H1 (cell line): ENCODE measurements at regions not wholly inside any gene's neighbourhood (a gene's known extent, or its start where the extent isn't known, plus 50 kb on each side); places are given as distances from the start of the nearest gene placed in this dataset.

Source experiments
- CTCF ChIA-PET: fragments of 300-600 bp; sonication (Branson Sonifier 250); formaldehyde crosslinking; loops from one replicate; lab custom pipeline; 2021; ENCODE audit not compliant: partially characterized antibody; lab: Charles Lee
- POLR2A ChIA-PET: fragments of 300-600 bp; sonication (Branson Sonifier 250); formaldehyde crosslinking; loops from one replicate; lab custom pipeline; 2021; ENCODE audit warnings: inconsistent platforms; ENCODE audit not compliant: partially characterized antibody; lab: Charles Lee
- DNase-seq, 2 experiments: peaks; one replicate each; pipeline versions ENCODE4 v3.0.0 to v3.0.0-alpha.2; 2010 to 2022; ENCODE audit warnings: low spot score in 2 of 2, low read depth in 1 of 2, mixed read lengths in 1 of 2
- FAIRE-seq: peaks from 2 replicates; lab custom pipeline; 2011; peaks lifted over from hg19 to GRCh38; lab: Jason Lieb, UNC
- H2AFZ ChIP-seq: 2 replicates; pipeline ENCODE4 v1.8.1; 2012; ENCODE audit warnings: low read length, inconsistent platforms
- H2AK5ac ChIP-seq: 2 replicates; pipeline ENCODE4 v1.6.1; 2013; ENCODE audit warnings: low read depth, low read length
- H2BK120ac ChIP-seq: replicated peaks from 2 replicates; pipeline ENCODE3; 2013; ENCODE audit warnings: low read depth, low read length, inconsistent platforms
- H2BK12ac ChIP-seq: 2 replicates; pipeline ENCODE4 v1.6.1; 2013; ENCODE audit warnings: low read depth, low read length
- H2BK15ac ChIP-seq: 2 replicates; pipeline ENCODE4 v1.6.1; 2013; ENCODE audit warnings: low read length
- H2BK20ac ChIP-seq: 2 replicates; pipeline ENCODE4 v1.6.1; 2013; ENCODE audit warnings: low read length
- H2BK5ac ChIP-seq: 2 replicates; pipeline ENCODE4 v1.6.1; 2013; ENCODE audit warnings: low read depth, low read length
- H3K14ac ChIP-seq: 2 replicates; pipeline ENCODE4 v1.6.1; 2013; ENCODE audit warnings: inconsistent platforms; ENCODE audit not compliant: insufficient read length
- H3K18ac ChIP-seq: 2 replicates; pipeline ENCODE4 v1.6.1; 2013; ENCODE audit warnings: low read length; ENCODE audit errors: extremely low read depth
- H3K23ac ChIP-seq: 2 replicates; pipeline ENCODE4 v1.6.1; 2013; ENCODE audit warnings: inconsistent platforms; ENCODE audit not compliant: insufficient read length
- H3K23me2 ChIP-seq: 2 replicates; pipeline ENCODE4 v1.6.1; 2013; ENCODE audit warnings: low read depth, low read length
- H3K27ac ChIP-seq: 2 replicates; pipeline ENCODE4 v1.6.1; 2011; ENCODE audit warnings: low read depth, low read length, inconsistent platforms
- H3K27me3 ChIP-seq, 4 experiments: replicated peaks in 1 of 4; 1 replicate in 1 of 4; 2 replicates in 3 of 4; pipeline versions ENCODE4 v1.6.1 to v1.8.1; 2011 to 2013; ENCODE audit warnings: low read length in 3 of 4, mild to moderate bottlenecking in 3 of 4, inconsistent platforms in 2 of 4, mixed read lengths in 2 of 4, moderate library complexity in 1 of 4; ENCODE audit not compliant: control insufficient read depth in 3 of 4, insufficient read depth in 3 of 4; ENCODE audit errors: extremely low read depth in 1 of 4
- H3K36me3 ChIP-seq, 4 experiments: 2 replicates each; pipeline versions ENCODE4 v1.6.1 to v1.8.1; 2011 to 2013; ENCODE audit warnings: mild to moderate bottlenecking in 4 of 4, low read length in 3 of 4, moderate library complexity in 2 of 4, control low read depth in 1 of 4, inconsistent platforms in 1 of 4; ENCODE audit not compliant: insufficient read depth in 4 of 4, control insufficient read depth in 2 of 4
- H3K4ac ChIP-seq: replicated peaks from 2 replicates; pipeline ENCODE3; 2013; ENCODE audit warnings: low read length, low read depth, mixed read lengths, inconsistent platforms; ENCODE audit not compliant: insufficient read length
- H3K4me1 ChIP-seq, 4 experiments: replicated peaks in 1 of 4; 1 replicate in 1 of 4; 2 replicates in 3 of 4; pipeline versions ENCODE4 v1.6.1 to v1.8.1; 2011 to 2013; ENCODE audit warnings: low read length in 3 of 4, inconsistent platforms in 2 of 4, mixed read lengths in 1 of 4; ENCODE audit not compliant: insufficient read depth in 4 of 4, control insufficient read depth in 3 of 4
- H3K4me2 ChIP-seq, 2 experiments: 2 replicates each; pipeline versions ENCODE4 v1.6.1 to v1.8.1; 2011 to 2013; ENCODE audit warnings: low read depth in 2 of 2, low read length in 2 of 2, control low read depth in 1 of 2, inconsistent platforms in 1 of 2, mild to moderate bottlenecking in 1 of 2; ENCODE audit not compliant: insufficient read depth in 1 of 2
- H3K4me3 ChIP-seq, 4 experiments: fragments of 200-600, 300-600 bp in 1 of 4; sonication (generic), shearing (Covaris generic), sonication (Bioruptor Twin) in 1 of 4; 2 replicates each; pipeline versions ENCODE4 v1.5.1 to v1.8.1; 2011 to 2016; ENCODE audit warnings: low read length in 4 of 4, low read depth in 3 of 4, control low read depth in 2 of 4, inconsistent platforms in 2 of 4, mild to moderate bottlenecking in 2 of 4, mixed read lengths in 1 of 4, moderate library complexity in 1 of 4; ENCODE audit not compliant: insufficient read depth in 2 of 4; ENCODE audit errors: extremely low read depth in 1 of 4
- H3K56ac ChIP-seq: replicated peaks from 2 replicates; pipeline ENCODE3; 2013; ENCODE audit warnings: low read depth, mild to moderate bottlenecking, mixed read lengths, low read length, inconsistent platforms; ENCODE audit not compliant: insufficient read length
- H3K79me1 ChIP-seq: 2 replicates; pipeline ENCODE4 v1.6.1; 2013; ENCODE audit warnings: low read depth, low read length, control low read depth
- H3K79me2 ChIP-seq, 2 experiments: 2 replicates each; pipeline versions ENCODE4 v1.6.1 to v1.8.1; 2012 to 2013; ENCODE audit warnings: low read length in 2 of 2, mild to moderate bottlenecking in 2 of 2, inconsistent platforms in 1 of 2; ENCODE audit not compliant: insufficient read depth in 2 of 2, control insufficient read depth in 1 of 2
- H3K9ac ChIP-seq, 4 experiments: replicated peaks in 1 of 4; 1 replicate in 1 of 4; 2 replicates in 3 of 4; pipeline versions ENCODE4 v1.6.1 to v1.8.1; 2011 to 2013; ENCODE audit warnings: low read depth in 3 of 4, low read length in 3 of 4, control low read depth in 2 of 4, mild to moderate bottlenecking in 2 of 4, moderate library complexity in 2 of 4, inconsistent platforms in 1 of 4; ENCODE audit errors: extremely low read depth in 1 of 4
- H3K9me3 ChIP-seq, 2 experiments: 2 replicates each; pipeline versions ENCODE4 v1.6.1 to v1.8.1; 2012 to 2013; ENCODE audit warnings: mild to moderate bottlenecking in 2 of 2, moderate library complexity in 2 of 2, control low read depth in 1 of 2, inconsistent platforms in 1 of 2, low read depth in 1 of 2, low read length in 1 of 2, mixed read lengths in 1 of 2; ENCODE audit not compliant: insufficient read depth in 2 of 2
- H4K20me1 ChIP-seq, 2 experiments: replicated peaks in 1 of 2; 2 replicates each; pipeline versions ENCODE3 to v1.8.1; 2011 to 2013; ENCODE audit warnings: inconsistent platforms in 2 of 2, low read length in 2 of 2, mild to moderate bottlenecking in 1 of 2; ENCODE audit not compliant: insufficient read depth in 2 of 2, control insufficient read depth in 1 of 2
- H4K5ac ChIP-seq: 2 replicates; pipeline ENCODE4 v1.6.1; 2013; ENCODE audit warnings: low read length, low read depth, mixed read lengths, inconsistent platforms; ENCODE audit not compliant: insufficient read length
- H4K8ac ChIP-seq: 2 replicates; pipeline ENCODE4 v1.8.0; 2013; ENCODE audit warnings: mild to moderate bottlenecking, moderate library complexity, low read length, inconsistent platforms; ENCODE audit not compliant: insufficient read depth; ENCODE audit errors: extremely low read depth
- H4K91ac ChIP-seq: replicated peaks from 2 replicates; pipeline ENCODE3; 2013; ENCODE audit warnings: low read length, mixed read lengths, inconsistent platforms; ENCODE audit not compliant: insufficient read length
- CBX5 ChIP-seq: fragments of 300-800, 300-1000 bp; sonication (generic); IDR thresholded peaks from 2 replicates; pipeline ENCODE4 v1.7.1; 2016; ENCODE audit warnings: antibody characterized with exemption, low read length, low read depth
- CTCF ChIP-seq, 3 experiments: IDR thresholded peaks; 1 replicate in 2 of 3; 2 replicates in 1 of 3; pipeline versions ENCODE4 v1.5.1 to v1.6.1; 2011; ENCODE audit warnings: low read length in 3 of 3, mild to moderate bottlenecking in 3 of 3, inconsistent platforms in 2 of 3, low read depth in 1 of 3, moderate library complexity in 1 of 3; ENCODE audit not compliant: insufficient read depth in 1 of 3; ENCODE audit errors: control extremely low read depth in 1 of 3
- GABPA ChIP-seq: IDR thresholded peaks from 2 replicates; pipeline ENCODE4 v1.6.1; 2011; ENCODE audit warnings: mild to moderate bottlenecking, low read length, moderate library complexity, borderline replicate concordance; ENCODE audit not compliant: insufficient read depth
- KDM5A ChIP-seq: fragments of 200-600 bp; IDR thresholded peaks from 2 replicates; pipeline ENCODE4 v1.7.1; 2012; ENCODE audit warnings: mild to moderate bottlenecking, low read length, inconsistent platforms, mixed read lengths
- MAX ChIP-seq: IDR thresholded peaks from 2 replicates; pipeline ENCODE4 v1.6.1; 2012; ENCODE audit warnings: inconsistent platforms
- POU5F1 ChIP-seq: IDR thresholded peaks from 2 replicates; pipeline ENCODE4 v1.6.1; 2011; ENCODE audit warnings: low read depth, mild to moderate bottlenecking, low read length, moderate library complexity
- RNF2 ChIP-seq: fragments of 200-900, 300-1000 bp; sonication (generic); IDR thresholded peaks from 2 replicates; pipeline ENCODE4 v1.7.1; 2016; ENCODE audit warnings: borderline replicate concordance, low read depth, mild to moderate bottlenecking, antibody characterized with exemption, low read length; ENCODE audit not compliant: poor library complexity, severe bottlenecking; ENCODE audit errors: missing control alignments
- TBP ChIP-seq: IDR thresholded peaks from 2 replicates; pipeline ENCODE4 v1.6.1; 2011; ENCODE audit warnings: low read depth, low read length, improper control_type of control experiment
- USF2 ChIP-seq: IDR thresholded peaks from 2 replicates; pipeline ENCODE4 v1.6.1; 2011; ENCODE audit warnings: low read length, improper control_type of control experiment
- WGBS, 2 experiments: shearing (Covaris generic) in 1 of 2; methylation state at CpG; one replicate each; pipeline versions ENCODE4 v1.1.6 to v1.1.7; 2013 to 2015; ENCODE audit warnings: low lambda C conversion rate in 2 of 2, mixed read lengths in 2 of 2, inconsistent platforms in 1 of 2, low coverage in 1 of 2, missing lambda C conversion rate in 1 of 2; ENCODE audit not compliant: insufficient replicate concordance in 2 of 2, insufficient coverage in 1 of 2, insufficient read length in 1 of 2; ENCODE audit errors: extremely low coverage in 1 of 2, missing lambda C conversion rate in 1 of 2; 5-methylcytosine and 5-hydroxymethylcytosine counted together

GRCh38 chr14:71467361-71467811 is 464.8 kb upstream of the RGS6 start:
- H3K27ac ChIP-seq: no peak overlapping the region
- H2BK15ac ChIP-seq: no peak overlapping the region
- H3K79me2 ChIP-seq: peaks cover 0 to 25% of the 10 kb centered on the region in 2 experiments; a peak in 2 of 4 replicates
- CTCF ChIA-PET: no interaction called here
- H4K20me1 ChIP-seq: peaks cover 0 to 2% of the 10 kb centered on the region in 2 experiments
- H2BK12ac ChIP-seq: no peak overlapping the region
- no peak overlapping the region for H3K23ac ChIP-seq
- H2AFZ ChIP-seq: no peak overlapping the region
- H3K14ac ChIP-seq: no peak overlapping the region
- H3K4me2 ChIP-seq: no peak overlapping the region
- 83% methylated on average over 3 of the region's 3 CpGs; no CpG with 5 or more reads in 1 of the 2 experiments for WGBS, 2 experiments
- H3K4me1 ChIP-seq: peaks cover 0 to 2% (median 0%) of the 10 kb centered on the region in 4 experiments; a peak in 1 of 7 replicates
- no peaks in the 10 kb centered on the region for H3K9me3 ChIP-seq
- H3K56ac ChIP-seq: no peak overlapping the region
- H4K91ac ChIP-seq: no peak overlapping the region
- H3K36me3 ChIP-seq: peaks cover 0 to 6% (median 0%) of the 10 kb centered on the region in 4 experiments; a peak in 4 of 8 replicates
- POLR2A ChIA-PET: no interaction called here
- H2BK120ac ChIP-seq: no peak overlapping the region
- no peak overlapping the region for H4K5ac ChIP-seq
- H3K18ac ChIP-seq: no peak overlapping the region
- H3K9ac ChIP-seq: no peak overlapping the region
- H2AK5ac ChIP-seq: no peak overlapping the region
- no peak overlapping the region for H2BK5ac ChIP-seq
- no peak overlapping the region for H3K4me3 ChIP-seq
- H3K23me2 ChIP-seq: no peaks in the 10 kb centered on the region; the same call in 1 of the 2 replicates
- no peak overlapping the region for H3K4ac ChIP-seq
- no peak overlapping the region for H2BK20ac ChIP-seq
- H3K27me3 ChIP-seq: no peaks in the 10 kb centered on the region
- DNase-seq (no peak), FAIRE-seq (no peak)
- peaks cover 8% of the 10 kb centered on the region; the same call in 1 of the 2 replicates for H3K79me1 ChIP-seq
- no peak overlapping the region for H4K8ac ChIP-seq
- TF ChIP-seq CTCF (IDR thresholded peaks at IDR 0.05; ENCODE audit: control extremely low read depth in 1 of 3, insufficient read depth in 1 of 3, low read depth in 1 of 3, low read length in 3 of 3): no peak
- TF ChIP-seq RNF2: no peak
- no peak for TF ChIP-seq MAX
- TF ChIP-seq TBP: no peak
- no peak for TF ChIP-seq USF2
- no peak for TF ChIP-seq CBX5
- no peak for TF ChIP-seq KDM5A
- no peak for TF ChIP-seq GABPA
- TF ChIP-seq POU5F1: no peak
